ENCODE measurements at regions not wholly inside any gene's neighbourhood (a gene's known extent, or its start where the extent isn't known, plus 50 kb on each side); places are given as distances from the start of the nearest gene placed in this dataset.

DNA sequence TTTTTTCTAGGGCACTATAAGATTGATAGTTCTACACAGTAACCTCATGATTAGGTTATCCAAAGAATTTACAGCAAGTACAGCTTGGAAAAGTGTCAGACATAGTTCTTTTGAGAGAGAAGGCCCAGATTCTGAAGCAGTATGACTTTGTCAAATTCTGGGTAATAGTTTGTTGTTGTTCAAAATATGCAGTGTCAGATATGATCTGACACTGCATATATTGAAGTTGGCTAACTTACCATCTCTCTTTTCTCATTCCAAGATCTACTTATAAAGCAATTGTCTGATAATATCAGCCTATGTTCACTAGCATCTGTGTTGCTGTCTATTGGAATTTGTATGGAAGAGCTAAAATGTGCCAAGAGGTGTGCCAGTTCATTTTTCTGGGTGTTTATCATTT, 160.1 kb downstream of the CTH start:
- no peak overlapping the region for H3K4me3 ChIP-seq (replicated peaks in 1 of 3)
- DNase-seq = no peak
- H3K9me3 ChIP-seq = no peaks in the 10 kb centered on the region
- H3K4me1 ChIP-seq = no peaks in the 10 kb centered on the region
- TF ChIP-seq POLR2A (IDR thresholded peaks at IDR 0.05) = no peak
- TF ChIP-seq, protein P1, sequence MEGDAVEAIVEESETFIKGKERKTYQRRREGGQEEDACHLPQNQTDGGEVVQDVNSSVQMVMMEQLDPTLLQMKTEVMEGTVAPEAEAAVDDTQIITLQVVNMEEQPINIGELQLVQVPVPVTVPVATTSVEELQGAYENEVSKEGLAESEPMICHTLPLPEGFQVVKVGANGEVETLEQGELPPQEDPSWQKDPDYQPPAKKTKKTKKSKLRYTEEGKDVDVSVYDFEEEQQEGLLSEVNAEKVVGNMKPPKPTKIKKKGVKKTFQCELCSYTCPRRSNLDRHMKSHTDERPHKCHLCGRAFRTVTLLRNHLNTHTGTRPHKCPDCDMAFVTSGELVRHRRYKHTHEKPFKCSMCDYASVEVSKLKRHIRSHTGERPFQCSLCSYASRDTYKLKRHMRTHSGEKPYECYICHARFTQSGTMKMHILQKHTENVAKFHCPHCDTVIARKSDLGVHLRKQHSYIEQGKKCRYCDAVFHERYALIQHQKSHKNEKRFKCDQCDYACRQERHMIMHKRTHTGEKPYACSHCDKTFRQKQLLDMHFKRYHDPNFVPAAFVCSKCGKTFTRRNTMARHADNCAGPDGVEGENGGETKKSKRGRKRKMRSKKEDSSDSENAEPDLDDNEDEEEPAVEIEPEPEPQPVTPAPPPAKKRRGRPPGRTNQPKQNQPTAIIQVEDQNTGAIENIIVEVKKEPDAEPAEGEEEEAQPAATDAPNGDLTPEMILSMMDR (IDR thresholded peaks at IDR 0.05) = no peak
- no peaks in the 10 kb centered on the region for H3K36me3 ChIP-seq
- H3K27ac ChIP-seq = no peak overlapping the region
- H3K27me3 ChIP-seq = no peaks in the 10 kb centered on the region
- intact Hi-C loops (cut with DNase I) = no loop called here

DNA sequence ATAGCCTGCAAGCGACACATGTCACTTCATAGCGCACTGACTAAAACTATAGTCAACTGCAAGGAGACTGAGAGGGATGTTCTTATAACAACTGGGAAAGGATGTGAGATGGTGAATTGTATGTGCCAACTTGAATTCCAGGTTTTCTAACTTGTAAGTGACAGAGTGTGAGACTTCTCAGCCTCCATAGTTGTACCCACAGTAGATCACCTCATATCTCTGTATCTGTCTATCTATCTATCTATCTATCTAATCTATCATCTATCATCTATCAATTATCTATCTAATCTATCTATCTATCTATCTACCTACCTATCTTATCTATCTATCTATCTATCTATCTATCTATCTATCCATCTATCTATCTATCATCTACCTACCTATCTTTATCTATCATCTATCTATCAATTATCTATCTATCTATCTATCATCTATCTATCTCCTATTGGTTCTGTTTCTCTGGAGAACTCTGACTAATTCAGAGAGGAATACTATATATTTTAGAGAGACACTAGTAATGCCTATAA, 162.3 kb downstream of the CTH start:
- H3K4me1 ChIP-seq = no peaks in the 10 kb centered on the region
- intact Hi-C loops (cut with DNase I) = no loop called here
- no peaks in the 10 kb centered on the region for H3K36me3 ChIP-seq
- no peaks in the 10 kb centered on the region for H3K9me3 ChIP-seq
- no peaks in the 10 kb centered on the region for H3K27me3 ChIP-seq
- no peak for DNase-seq
- H3K4me3 ChIP-seq (replicated peaks in 1 of 3) = no peak overlapping the region
- 96 to 98% methylated on average over 2 of the region's 2 CpGs for WGBS, 2 donors
- H3K27ac ChIP-seq = no peak overlapping the region
- TF ChIP-seq, protein P1 (IDR thresholded peaks at IDR 0.05) = no peak
- TF ChIP-seq POLR2A (IDR thresholded peaks at IDR 0.05) = no peak

DNA sequence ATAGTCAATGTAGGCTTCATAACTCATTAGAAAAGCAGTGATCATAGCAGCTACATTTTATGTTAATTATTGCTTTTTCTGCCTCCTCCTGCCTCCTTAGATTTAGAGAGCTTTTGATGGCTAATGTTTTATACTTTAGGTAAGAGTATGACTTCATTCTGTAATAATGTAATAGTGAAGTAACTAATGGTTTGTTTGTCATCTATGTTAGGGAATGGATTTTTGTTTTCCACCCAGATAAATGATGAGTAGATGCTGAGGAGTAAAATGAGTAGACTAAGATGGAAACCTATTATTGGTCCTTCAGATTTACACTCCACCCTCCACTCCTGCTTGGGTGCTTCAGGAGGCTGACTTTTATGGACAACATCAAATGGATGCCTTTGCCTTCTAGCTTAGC, 170.6 kb downstream of the CTH start:
- intact Hi-C loops (cut with DNase I) = no loop called here
- Histone ChIP-seq H3K4me1 (no peaks in the 10 kb centered on the region), H3K27ac (no peak overlapping the region), H3K9me3 (no peaks in the 10 kb centered on the region), H3K4me3 (replicated peaks in 1 of 3) (no peak overlapping the region), H3K27me3 (no peaks in the 10 kb centered on the region), H3K36me3 (no peaks in the 10 kb centered on the region)
- TF ChIP-seq, protein P1 (IDR thresholded peaks at IDR 0.05) = no peak
- TF ChIP-seq POLR2A (IDR thresholded peaks at IDR 0.05) = no peak
- no peak for DNase-seq

DNA sequence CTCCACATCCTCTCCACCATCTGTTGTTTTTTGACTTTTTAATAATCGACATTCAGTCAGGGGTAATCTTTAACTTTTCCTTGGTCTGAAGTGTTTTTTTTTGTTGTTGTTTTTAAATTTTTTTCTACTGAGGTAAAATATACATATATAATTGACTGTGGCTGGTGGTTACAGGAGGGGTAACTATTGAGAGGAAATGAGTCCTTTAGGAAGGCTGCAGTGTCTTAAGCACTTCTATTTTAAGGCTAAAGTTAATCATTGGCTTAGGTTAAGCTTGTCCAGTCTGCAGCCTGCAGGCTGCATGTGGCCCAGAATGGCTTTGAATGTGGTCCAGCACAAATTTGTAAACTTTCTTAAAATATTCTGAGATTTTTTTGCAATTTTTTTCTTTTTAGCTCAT, 172.5 kb downstream of the CTH start:
- Histone ChIP-seq H3K4me1 (no peaks in the 10 kb centered on the region), H3K4me3 (replicated peaks in 1 of 3) (no peak overlapping the region), H3K36me3 (no peaks in the 10 kb centered on the region), H3K27ac (no peak overlapping the region), H3K9me3 (no peaks in the 10 kb centered on the region), H3K27me3 (no peaks in the 10 kb centered on the region)
- intact Hi-C loops (cut with DNase I) = no loop called here
- no peak for DNase-seq
- WGBS, 2 donors = 94 to 96% methylated on average over 1 of the region's 1 CpG
- TF ChIP-seq POLR2A (IDR thresholded peaks at IDR 0.05) = no peak
- TF ChIP-seq, protein P1 (IDR thresholded peaks at IDR 0.05) = no peak

DNA sequence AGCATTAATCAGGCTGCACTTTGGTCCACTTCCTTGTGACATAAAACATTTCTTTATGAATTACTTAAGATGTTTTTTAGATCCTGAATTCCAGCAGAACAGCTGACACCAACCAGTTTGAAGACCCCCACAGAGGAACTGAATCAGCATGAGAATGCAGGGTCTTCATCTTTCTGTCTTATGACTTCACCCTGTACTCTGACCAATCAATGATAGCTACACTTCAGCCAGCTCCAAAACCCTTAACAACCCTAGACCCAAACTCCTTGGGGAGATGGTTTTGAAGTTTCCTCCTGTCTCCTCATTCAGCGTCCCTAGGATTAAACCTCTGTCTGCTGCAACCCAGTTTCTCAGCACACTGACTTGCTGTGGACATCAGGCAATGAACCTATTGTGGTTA, 175.0 kb downstream of the CTH start:
- H3K27me3 ChIP-seq = no peaks in the 10 kb centered on the region
- DNase-seq = no peak
- H3K9me3 ChIP-seq = no peaks in the 10 kb centered on the region
- no peaks in the 10 kb centered on the region for H3K4me1 ChIP-seq
- H3K36me3 ChIP-seq = no peaks in the 10 kb centered on the region
- H3K4me3 ChIP-seq (replicated peaks in 1 of 3) = no peak overlapping the region
- intact Hi-C loops (cut with DNase I) = no loop called here
- WGBS, 2 donors = 55 to 58% methylated on average over 1 of the region's 1 CpG
- TF ChIP-seq, protein P1 (IDR thresholded peaks at IDR 0.05) = no peak
- TF ChIP-seq POLR2A (IDR thresholded peaks at IDR 0.05) = no peak
- H3K27ac ChIP-seq = no peak overlapping the region

Data from thyroid gland (tissue), 4 donors.